Activated CD4-positive, alpha-beta memory T cell treated with anti-CD3 and anti-CD28 coated beads, Interleukin-2, amount 10 ng/mL, durations not matched to agents 7 days and 5 days (primary cell): ENCODE measurements at regions not wholly inside any gene's neighbourhood (a gene's known extent, or its start where the extent isn't known, plus 50 kb on each side); places are given as distances from the start of the nearest gene placed in this dataset.
"Not testable (repeated sequence)": the region's sequence is repeated elsewhere in the genome, so short reads cannot be mapped to it uniquely, and the experiment has no call there.

Experiments used
- CTCF ChIA-PET: fragments of 350-600 bp; sonication (Branson Sonifier 250); formaldehyde crosslinking; loops from one replicate; lab custom pipeline; 2021; ENCODE audit warnings: antibody characterized with exemption, inconsistent platforms; lab: Charles Lee
- POLR2A ChIA-PET: fragments of 350-600 bp; sonication (Branson Sonifier 250); formaldehyde crosslinking; loops from one replicate; lab custom pipeline; 2021; ENCODE audit warnings: antibody characterized with exemption; lab: Charles Lee
- DNase-seq: peaks from one replicate; pipeline ENCODE4 v3.0.0-alpha.2; 2020
- H3K27ac Mint-ChIP-seq: one replicate; pipeline ENCODE4 v1.8.0; 2021; ENCODE audit warnings: mild to moderate bottlenecking, mixed read lengths
- H3K27me3 Mint-ChIP-seq: one replicate; pipeline ENCODE4 v1.8.0; 2021; ENCODE audit warnings: mixed read lengths
- H3K36me3 Mint-ChIP-seq: one replicate; pipeline ENCODE4 v1.8.0; 2021; ENCODE audit warnings: low read depth, mixed read lengths
- H3K4me1 Mint-ChIP-seq: one replicate; pipeline ENCODE4 v1.8.0; 2021; ENCODE audit warnings: mixed read lengths
- H3K4me3 Mint-ChIP-seq: one replicate; pipeline ENCODE4 v1.8.0; 2021; ENCODE audit warnings: mild to moderate bottlenecking, mixed read lengths
- H3K9me3 Mint-ChIP-seq: one replicate; pipeline ENCODE4 v1.8.0; 2021; ENCODE audit warnings: mixed read lengths

GRCh38 chr12:31805681-31806080 lies 76.9 kb upstream of the AMN1 start:
- DNase-seq, H3K27me3 Mint-ChIP-seq, H3K27ac Mint-ChIP-seq, H3K36me3 Mint-ChIP-seq, CTCF ChIA-PET, H3K4me3 Mint-ChIP-seq: not testable (repeated sequence)
- H3K9me3 Mint-ChIP-seq, result peaks cover 10% of the 10 kb centered on the region
- H3K4me1 Mint-ChIP-seq, result peaks cover 32% of the 10 kb centered on the region
- POLR2A ChIA-PET, result interaction anchor here (0.9 kb wide), 1 partner anchor 20 kb away, joined by 3 read pairs; no protein-coding TSS in a partner anchor

DNA sequence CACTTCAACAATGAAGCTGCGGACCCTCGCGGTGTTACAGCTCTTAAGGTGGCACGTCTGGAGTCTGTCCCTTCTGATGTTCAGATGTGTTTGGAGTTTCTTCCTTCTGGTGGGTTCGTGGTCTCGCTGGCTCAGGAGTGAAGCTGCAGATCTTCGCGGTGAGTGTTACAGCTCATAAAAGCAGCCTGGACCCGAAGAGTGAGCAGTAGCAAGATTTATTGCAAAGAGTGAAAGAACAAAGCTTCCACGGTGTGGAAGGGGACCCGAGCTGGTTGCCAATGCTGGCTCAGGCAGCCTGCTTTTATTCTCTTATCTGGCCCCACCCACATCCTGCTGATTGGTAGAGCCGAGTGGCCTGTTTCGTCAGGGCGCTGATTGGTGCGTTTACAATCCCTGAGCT lies 75.9 kb upstream of the AMN1 start:
- H3K27me3 Mint-ChIP-seq, DNase-seq, CTCF ChIA-PET: not testable (repeated sequence)
- H3K9me3 Mint-ChIP-seq, result peaks cover 11% of the 10 kb centered on the region
- POLR2A ChIA-PET, result interaction anchor here (0.6 to 1.9 kb wide), 4 partner anchors 76 to 155 kb away, joined by 3 to 8 read pairs (median 4); partner anchors contain the start of genes AMN1 and RESF1
- peaks cover 32% of the 10 kb centered on the region for H3K4me1 Mint-ChIP-seq
- H3K36me3 Mint-ChIP-seq, result peaks cover 10% of the 10 kb centered on the region
- H3K27ac Mint-ChIP-seq, result peak overlapping the region; percentile 63
- peak overlapping the region; percentile 49 for H3K4me3 Mint-ChIP-seq

DNA sequence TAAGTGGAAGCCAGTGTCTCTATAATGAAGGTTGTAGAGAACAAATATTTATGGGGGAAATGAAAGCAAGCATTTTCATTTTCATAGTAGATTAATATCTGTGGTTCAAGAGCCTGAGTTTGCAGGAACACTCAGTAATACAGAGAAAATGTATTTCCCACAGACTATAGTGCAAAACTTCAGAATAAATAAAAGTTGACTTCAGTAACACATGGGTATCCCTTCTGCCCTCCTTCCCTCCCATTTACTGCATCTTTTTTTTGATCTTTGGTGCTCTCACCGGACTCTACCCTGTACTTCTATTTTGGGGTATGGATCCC lies 75.3 kb upstream of the AMN1 start:
- H3K27ac Mint-ChIP-seq, result peak overlapping the region; percentile 44
- ChIA-PET POLR2A (interaction anchor here (0.6 to 1.9 kb wide), 3 partner anchors 75 to 156 kb away, joined by 3 to 8 read pairs (median 3); partner anchors contain the start of genes AMN1 and RESF1), CTCF (no interaction called here)
- H3K36me3 Mint-ChIP-seq, result peaks cover 7% of the 10 kb centered on the region
- H3K27me3 Mint-ChIP-seq, result no peaks in the 10 kb centered on the region
- DNase-seq, result no peak
- H3K4me3 Mint-ChIP-seq, result peak overlapping the region; percentile 49
- peaks cover 8% of the 10 kb centered on the region for H3K9me3 Mint-ChIP-seq
- H3K4me1 Mint-ChIP-seq, result peaks cover 30% of the 10 kb centered on the region

GRCh38 chr12:31803306-31804184 lies 74.7 kb upstream of the AMN1 start:
- H3K27ac Mint-ChIP-seq, result no peak overlapping the region
- POLR2A ChIA-PET, result interaction anchor here (1.0 to 1.9 kb wide), 2 partner anchors 75 to 156 kb away, joined by 3 to 8 read pairs; partner anchors contain the start of genes AMN1 and RESF1
- peaks cover 30% of the 10 kb centered on the region for H3K4me1 Mint-ChIP-seq

GRCh38 chr12:31801872-31802271 lies 73.1 kb upstream of the AMN1 start:
- ChIA-PET CTCF (no interaction called here), POLR2A (no interaction called here)
- no peak for DNase-seq
- Mint-ChIP-seq H3K4me3 (no peak overlapping the region), H3K9me3 (peaks cover 13% of the 10 kb centered on the region), H3K27me3 (no peaks in the 10 kb centered on the region), H3K4me1 (peaks cover 31% of the 10 kb centered on the region), H3K36me3 (peaks cover 7% of the 10 kb centered on the region), H3K27ac (no peak overlapping the region)

More at GRCh38 chr12:31803306-31804184, 74.7 kb upstream of the AMN1 start:
- H3K9me3 Mint-ChIP-seq, result peaks cover 8% of the 10 kb centered on the region
- no peaks in the 10 kb centered on the region for H3K27me3 Mint-ChIP-seq
- no peak for DNase-seq
- CTCF ChIA-PET, result no interaction called here
- H3K36me3 Mint-ChIP-seq, result peaks cover 7% of the 10 kb centered on the region
- H3K4me3 Mint-ChIP-seq, result no peak overlapping the region

DNA sequence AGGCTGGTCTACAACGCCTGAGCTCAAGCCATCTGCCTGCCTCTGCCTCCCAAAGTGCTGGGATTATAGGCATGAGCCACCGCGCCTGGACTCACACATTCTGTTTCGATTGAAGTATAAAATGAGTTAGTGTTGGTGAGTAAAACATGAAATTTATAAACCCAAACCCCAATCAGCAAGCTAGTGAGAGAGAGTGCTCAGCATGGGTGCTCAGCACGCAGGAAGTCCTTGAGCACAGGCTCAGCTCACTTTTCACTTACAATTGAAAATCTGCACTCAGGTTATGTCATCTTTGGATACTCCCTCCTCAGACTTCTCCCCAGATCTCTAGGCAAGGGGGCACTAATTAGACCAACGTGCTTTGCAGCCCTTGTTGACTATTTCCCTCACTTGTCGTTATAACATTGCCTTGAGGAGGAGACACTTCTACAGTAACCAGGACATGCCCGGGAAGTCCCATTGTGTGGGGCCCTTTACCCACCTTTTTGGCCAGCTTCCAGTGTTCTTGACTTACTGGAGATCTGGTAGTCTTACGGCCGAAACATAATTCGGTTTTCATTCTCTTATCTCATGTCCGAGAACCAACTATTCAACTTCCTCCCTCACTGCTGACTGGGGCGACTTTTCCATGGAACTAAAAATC lies 68.5 kb upstream of the AMN1 start:
- H3K36me3 Mint-ChIP-seq, result peaks cover 2% of the 10 kb centered on the region
- H3K4me3 Mint-ChIP-seq, result no peak overlapping the region
- ChIA-PET CTCF (interaction anchor here (0.7 kb wide), 1 partner anchor 279 kb away, joined by 3 read pairs; no protein-coding TSS in a partner anchor), POLR2A (interaction anchor here (1.2 kb wide), 1 partner anchor 162 kb away, joined by 4 read pairs; the partner anchor contains the start of gene RESF1)
- no peaks in the 10 kb centered on the region for H3K27me3 Mint-ChIP-seq
- peaks cover 9% of the 10 kb centered on the region for H3K9me3 Mint-ChIP-seq
- no peak for DNase-seq
- H3K27ac Mint-ChIP-seq, result no peak overlapping the region
- H3K4me1 Mint-ChIP-seq, result peaks cover 13% of the 10 kb centered on the region

DNA sequence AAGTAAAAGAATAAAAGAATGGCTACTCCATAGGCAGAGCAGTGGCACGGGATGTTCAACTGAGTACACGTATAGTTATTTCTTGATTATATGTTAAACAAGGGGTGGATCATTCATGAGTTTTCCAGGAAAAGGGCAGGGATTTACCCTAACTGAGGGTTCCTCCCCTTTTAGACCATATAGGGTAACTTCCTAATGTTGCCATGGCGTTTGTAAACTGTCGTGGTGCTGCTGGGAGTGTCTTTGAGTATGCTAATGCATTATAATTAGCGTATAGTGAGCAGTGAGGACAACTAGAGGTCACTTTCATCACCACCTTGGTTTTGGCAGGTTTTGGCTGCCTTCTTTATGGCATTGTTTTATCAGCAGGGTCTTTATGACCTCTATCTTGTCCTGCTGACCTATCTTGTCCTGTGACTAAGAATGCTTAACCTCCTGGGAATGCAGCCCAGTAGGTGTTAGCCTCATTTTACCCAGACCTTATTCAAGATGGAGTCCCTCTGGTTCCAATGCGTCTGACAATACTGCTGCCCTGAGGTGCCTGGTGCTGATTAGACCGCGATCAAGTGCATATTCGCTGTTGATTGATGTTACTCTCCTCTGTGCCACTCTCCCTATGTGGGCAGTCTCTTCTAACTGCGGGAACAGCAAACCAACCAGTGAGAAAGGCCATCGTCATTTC lies 67.6 kb upstream of the AMN1 start:
- POLR2A ChIA-PET, result no interaction called here
- no peaks in the 10 kb centered on the region for H3K27me3 Mint-ChIP-seq

GRCh38 chr12:31794745-31795144 lies 65.9 kb upstream of the AMN1 start:
- H3K27me3 Mint-ChIP-seq, result no peaks in the 10 kb centered on the region
- peaks cover 20% of the 10 kb centered on the region for H3K4me1 Mint-ChIP-seq
- H3K36me3 Mint-ChIP-seq, result no peaks in the 10 kb centered on the region
- H3K27ac Mint-ChIP-seq, result no peak overlapping the region
- POLR2A ChIA-PET, result interaction anchor here (0.8 kb wide), 1 partner anchor 66 kb away, joined by 3 read pairs; the partner anchor contains the start of gene AMN1
- no peak for DNase-seq
- peaks cover 7% of the 10 kb centered on the region for H3K9me3 Mint-ChIP-seq
- CTCF ChIA-PET, result no interaction called here
- no peak overlapping the region for H3K4me3 Mint-ChIP-seq

More for the DNA sequence above, 67.6 kb upstream of the AMN1 start:
- Mint-ChIP-seq H3K36me3 (peaks cover 2% of the 10 kb centered on the region), H3K4me1 (peaks cover 13% of the 10 kb centered on the region), H3K4me3 (no peak overlapping the region), H3K9me3 (peaks cover 9% of the 10 kb centered on the region), H3K27ac (no peak overlapping the region)
- CTCF ChIA-PET, result interaction anchor here (0.7 kb wide), 1 partner anchor 278 kb away, joined by 3 read pairs; no protein-coding TSS in a partner anchor
- DNase-seq, result no peak

GRCh38 chr12:31791265-31791664 lies 62.4 kb upstream of the AMN1 start:
- H3K36me3 Mint-ChIP-seq, H3K9me3 Mint-ChIP-seq, POLR2A ChIA-PET, DNase-seq, H3K27me3 Mint-ChIP-seq, H3K27ac Mint-ChIP-seq, H3K4me3 Mint-ChIP-seq: not testable (repeated sequence)
- CTCF ChIA-PET, result interaction anchor here (1.0 kb wide), 1 partner anchor 9 kb away, joined by 3 read pairs; no protein-coding TSS in a partner anchor
- peaks cover 11% of the 10 kb centered on the region for H3K4me1 Mint-ChIP-seq

GRCh38 chr12:31790759-31791158 lies 61.9 kb upstream of the AMN1 start:
- no peaks in the 10 kb centered on the region for H3K27me3 Mint-ChIP-seq
- ChIA-PET CTCF (interaction anchor here (1.0 to 1.3 kb wide), 2 partner anchors 8 to 270 kb away, joined by 3 read pairs; no protein-coding TSS in a partner anchor), POLR2A (no interaction called here)
- H3K4me3 Mint-ChIP-seq, result no peak overlapping the region
- H3K9me3 Mint-ChIP-seq, result peaks cover 2% of the 10 kb centered on the region
- DNase-seq, result no peak
- no peak overlapping the region for H3K27ac Mint-ChIP-seq
- H3K36me3 Mint-ChIP-seq, result no peaks in the 10 kb centered on the region
- H3K4me1 Mint-ChIP-seq, result peaks cover 11% of the 10 kb centered on the region

DNA sequence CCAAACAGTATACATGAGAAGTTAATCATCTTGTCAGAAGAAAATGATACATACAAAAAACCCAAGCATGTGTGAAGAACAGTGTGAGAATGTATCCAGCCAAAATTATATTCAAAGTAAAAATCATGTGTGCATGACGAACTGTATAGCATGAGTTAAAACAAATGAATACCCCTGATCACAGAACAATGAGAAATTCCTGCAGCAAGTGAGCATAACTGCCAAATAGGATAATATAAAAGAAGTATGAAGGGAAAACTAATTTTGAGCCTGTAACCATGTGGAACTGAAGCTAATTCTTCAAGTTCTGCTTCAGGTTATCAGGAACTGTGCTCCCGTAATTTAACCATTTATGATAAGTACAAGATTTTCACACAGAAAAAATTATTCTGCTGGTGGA lies 56.5 kb upstream of the AMN1 start:
- Mint-ChIP-seq H3K4me3 (no peak overlapping the region), H3K9me3 (peaks cover 16% of the 10 kb centered on the region), H3K4me1 (peaks cover 4% of the 10 kb centered on the region), H3K36me3 (peaks cover 4% of the 10 kb centered on the region), H3K27ac (no peak overlapping the region), H3K27me3 (no peaks in the 10 kb centered on the region)
- ChIA-PET POLR2A (no interaction called here), CTCF (no interaction called here)
- DNase-seq, result no peak

DNA sequence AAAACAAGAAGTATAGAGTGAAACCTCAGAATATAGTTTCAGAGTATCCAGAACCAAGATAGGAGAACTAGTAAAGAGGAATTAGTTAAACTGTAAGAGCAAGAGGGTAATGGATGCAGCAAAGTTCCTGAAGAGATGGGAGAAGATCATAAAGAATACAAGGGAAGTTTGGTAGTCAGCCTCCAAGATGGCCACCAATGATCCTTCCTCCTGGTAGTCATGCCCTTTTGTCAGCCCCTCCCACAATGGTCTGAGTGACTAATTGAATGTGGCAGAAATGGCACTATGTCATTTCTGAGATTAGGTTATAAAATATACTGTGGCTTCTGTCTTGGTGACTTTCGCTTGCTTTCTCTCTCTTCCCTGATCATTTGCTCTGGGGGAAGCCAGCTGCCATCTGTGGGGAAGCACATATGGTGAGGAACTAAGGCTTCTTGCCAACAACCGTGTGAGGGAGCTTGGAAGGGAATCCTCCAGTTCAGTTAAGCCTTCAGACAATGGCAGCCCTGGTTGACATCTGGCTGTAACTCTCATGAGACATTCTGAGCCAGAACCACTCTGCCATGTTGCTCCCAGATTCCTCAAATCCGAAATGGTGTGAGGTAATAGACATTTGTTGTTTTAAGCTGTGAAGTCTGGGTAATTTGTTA lies 55.3 kb upstream of the AMN1 start:
- CTCF ChIA-PET, result no interaction called here
- peaks cover 4% of the 10 kb centered on the region for H3K36me3 Mint-ChIP-seq
- H3K4me3 Mint-ChIP-seq, result no peak overlapping the region
- peaks cover 16% of the 10 kb centered on the region for H3K9me3 Mint-ChIP-seq
- H3K27me3 Mint-ChIP-seq, result no peaks in the 10 kb centered on the region
- H3K4me1 Mint-ChIP-seq, result no peaks in the 10 kb centered on the region
- H3K27ac Mint-ChIP-seq, result no peak overlapping the region
- POLR2A ChIA-PET, result no interaction called here
- DNase-seq, result no peak
